NCI-H2227 (cell line): ENCODE measurements at regions not wholly inside any gene's neighbourhood (a gene's known extent, or its start where the extent isn't known, plus 50 kb on each side); places are given as distances from the start of the nearest gene placed in this dataset.

ENCODE experiments used
- DNase-seq: peaks from one replicate; lab custom pipeline; 2025; ENCODE audit not compliant: unreplicated experiment; lab: John Stamatoyannopoulos, UW

GRCh38 chr1:73662526-73662925 lies 535.5 kb downstream of the LRRIQ3 start:
- no peak for DNase-seq

- no peak for DNase-seq
Measured at GRCh38 chr1:73659136-73659535, 538.8 kb downstream of the LRRIQ3 start.

- no peak for DNase-seq
Measured at GRCh38 chr1:73654714-73655113, 543.3 kb downstream of the LRRIQ3 start.

GRCh38 chr1:73644198-73644597 lies 553.8 kb downstream of the LRRIQ3 start:
- DNase-seq, result no peak

- no peak for DNase-seq
Measured at GRCh38 chr1:73639494-73639893, 558.5 kb downstream of the LRRIQ3 start.

- no peak for DNase-seq
Measured at GRCh38 chr1:73637264-73637663, 560.7 kb downstream of the LRRIQ3 start.

GRCh38 chr1:73635021-73635420 lies 563.0 kb downstream of the LRRIQ3 start:
- DNase-seq, result no peak

GRCh38 chr1:73627723-73628122 lies 570.3 kb downstream of the LRRIQ3 start:
- no peak for DNase-seq

GRCh38 chr1:73626326-73626725 lies 571.6 kb downstream of the LRRIQ3 start:
- no peak for DNase-seq

- no peak for DNase-seq
Measured at GRCh38 chr1:73623946-73624345, 574.0 kb downstream of the LRRIQ3 start.

- no peak for DNase-seq
Measured at GRCh38 chr1:73617145-73617544, 580.8 kb downstream of the LRRIQ3 start.

- no peak for DNase-seq
Measured at GRCh38 chr1:73611681-73612080, 586.3 kb downstream of the LRRIQ3 start.

GRCh38 chr1:73604739-73605138 lies 593.2 kb downstream of the LRRIQ3 start:
- no peak for DNase-seq

GRCh38 chr1:73604211-73604610 lies 593.8 kb downstream of the LRRIQ3 start:
- DNase-seq, result no peak

- DNase-seq, result no peak
Measured at GRCh38 chr1:73593804-73594203, 604.2 kb downstream of the LRRIQ3 start.

- no peak for DNase-seq
Measured at GRCh38 chr1:73593364-73593763, 604.6 kb downstream of the LRRIQ3 start.

- DNase-seq, result no peak
Measured at GRCh38 chr1:73587080-73587479, 610.9 kb downstream of the LRRIQ3 start.

GRCh38 chr1:73577206-73577605 lies 620.8 kb downstream of the LRRIQ3 start:
- DNase-seq, result no peak

- no peak for DNase-seq
Measured at GRCh38 chr1:73576083-73576482, 621.9 kb downstream of the LRRIQ3 start.

GRCh38 chr1:73564294-73564693 lies 633.7 kb downstream of the LRRIQ3 start:
- no peak for DNase-seq

- DNase-seq, result no peak
Measured at GRCh38 chr1:73556270-73556669, 641.7 kb downstream of the LRRIQ3 start.

- no peak for DNase-seq
Measured at GRCh38 chr1:73537400-73537799, 660.6 kb downstream of the LRRIQ3 start.

GRCh38 chr1:73517603-73518191 lies 680.3 kb downstream of the LRRIQ3 start:
- no peak for DNase-seq

- DNase-seq, result no peak
Measured at GRCh38 chr1:73516451-73516850, 681.5 kb downstream of the LRRIQ3 start.
